Activated effector memory CD4-positive, alpha-beta T cell treated with Interleukin-2 at 50 U/mL for 16 hours (primary cell): ENCODE measurements at regions not wholly inside any gene's neighbourhood (a gene's known extent, or its start where the extent isn't known, plus 50 kb on each side); places are given as distances from the start of the nearest gene placed in this dataset.
"Not testable (repeated sequence)": the region's sequence is repeated elsewhere in the genome, so short reads cannot be mapped to it uniquely, and the experiment has no call there.

ENCODE experiments used
- DNase-seq: peaks from one replicate; pipeline ENCODE4 v3.0.0-alpha.2; 2020

DNA sequence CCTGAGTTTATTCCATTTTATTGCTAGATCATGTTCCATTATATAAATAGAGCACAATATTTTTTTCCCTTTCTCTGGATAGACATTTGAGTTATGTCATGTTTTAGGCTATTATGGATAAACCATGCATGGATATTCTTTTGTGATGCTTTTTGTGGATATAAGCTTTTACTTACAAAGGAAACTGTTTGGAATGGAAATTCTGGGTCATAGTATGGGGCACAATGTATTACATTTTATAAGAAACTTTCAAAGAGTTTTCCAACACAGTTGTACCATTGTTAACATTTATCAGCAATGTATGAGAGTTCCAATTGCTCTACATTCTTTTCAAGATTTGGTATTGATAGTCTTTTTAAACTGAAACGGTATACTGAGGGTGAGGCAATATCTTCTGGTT is 749.4 kb downstream of the SOCS6 start:
- no peak for DNase-seq

DNA sequence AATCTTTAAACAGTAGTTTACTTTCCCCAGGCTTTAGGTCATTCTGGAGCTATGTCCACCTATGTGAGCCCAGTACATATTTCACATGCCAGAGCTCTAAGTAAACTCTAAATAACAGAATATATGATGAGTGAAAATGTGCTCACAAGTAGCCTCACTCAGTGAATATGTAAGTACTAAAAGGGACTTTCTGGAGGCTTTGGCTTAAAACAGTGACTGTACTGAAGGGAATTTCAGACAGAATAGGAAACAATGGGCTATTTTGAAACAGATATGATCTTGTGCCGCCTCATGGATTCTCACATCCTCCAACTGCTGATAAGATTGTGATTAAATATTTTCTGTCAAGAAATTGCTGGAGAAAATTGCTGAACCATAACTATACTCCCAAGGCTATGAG is 747.9 kb downstream of the SOCS6 start:
- DNase-seq, result no peak

DNA sequence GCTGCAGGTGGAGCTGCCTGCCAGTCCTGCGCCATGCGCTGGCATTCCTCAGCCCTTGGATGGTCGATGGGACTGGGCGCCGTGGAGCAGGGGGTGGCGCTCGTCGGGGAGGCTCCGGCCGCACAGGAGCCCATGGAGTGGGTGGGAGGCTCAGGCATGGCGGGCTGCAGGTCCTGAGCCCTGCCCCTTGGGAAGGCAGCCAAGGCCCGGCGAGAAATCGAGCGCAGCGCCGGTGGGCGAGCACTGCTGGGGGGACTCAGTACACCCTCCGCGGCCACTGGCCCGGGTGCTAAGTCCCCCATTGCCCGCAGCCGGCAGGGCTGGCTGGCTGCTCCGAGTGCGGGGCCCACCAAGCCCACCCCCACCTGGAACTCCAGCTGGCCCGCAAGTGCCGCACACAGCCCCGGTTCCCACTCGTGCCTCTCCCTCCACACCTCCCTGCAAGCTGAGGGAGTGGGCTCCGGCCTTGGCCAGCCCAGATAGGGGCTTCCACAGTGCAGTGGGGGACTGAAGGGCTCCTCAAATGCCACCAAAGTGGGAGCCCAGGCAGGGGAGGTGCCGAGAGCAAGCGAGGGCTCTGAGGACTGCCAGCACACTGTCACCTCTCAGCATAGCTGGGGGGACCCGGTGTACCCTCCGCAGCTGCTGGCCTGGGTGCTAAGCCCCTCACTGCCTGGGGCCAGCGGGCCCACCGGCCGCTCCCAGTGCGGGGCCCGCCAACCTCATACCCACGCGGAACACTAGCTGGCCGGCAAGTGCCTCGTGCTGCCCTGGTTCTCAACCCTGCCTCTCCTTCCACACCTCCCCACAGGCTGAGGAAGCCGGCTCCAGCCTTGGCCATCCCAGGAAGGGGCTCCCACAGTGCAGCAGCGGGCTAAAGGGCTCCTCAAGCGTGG is 742.7 kb downstream of the SOCS6 start:
- not testable (repeated sequence) for DNase-seq

DNA sequence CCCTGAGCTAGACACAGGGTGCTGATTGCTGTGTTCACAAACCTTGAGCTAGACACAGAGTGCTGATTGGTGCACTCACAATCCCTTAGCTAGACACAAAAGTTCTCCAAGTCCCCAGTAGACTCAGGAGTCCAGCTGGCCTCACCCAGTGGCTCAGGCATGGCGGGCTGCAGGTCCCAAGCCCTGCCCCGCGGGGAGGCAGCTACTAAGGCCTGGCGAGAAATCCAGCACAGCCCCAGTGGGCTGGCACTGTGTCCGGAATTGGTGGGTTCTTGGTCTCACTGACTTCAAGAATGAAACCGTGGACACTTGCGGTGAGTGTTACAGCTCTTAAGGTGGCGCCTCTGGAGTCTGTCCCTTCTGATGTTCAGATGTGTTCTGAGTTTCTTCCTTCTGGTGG is 741.2 kb downstream of the SOCS6 start:
- not testable (repeated sequence) for DNase-seq

DNA sequence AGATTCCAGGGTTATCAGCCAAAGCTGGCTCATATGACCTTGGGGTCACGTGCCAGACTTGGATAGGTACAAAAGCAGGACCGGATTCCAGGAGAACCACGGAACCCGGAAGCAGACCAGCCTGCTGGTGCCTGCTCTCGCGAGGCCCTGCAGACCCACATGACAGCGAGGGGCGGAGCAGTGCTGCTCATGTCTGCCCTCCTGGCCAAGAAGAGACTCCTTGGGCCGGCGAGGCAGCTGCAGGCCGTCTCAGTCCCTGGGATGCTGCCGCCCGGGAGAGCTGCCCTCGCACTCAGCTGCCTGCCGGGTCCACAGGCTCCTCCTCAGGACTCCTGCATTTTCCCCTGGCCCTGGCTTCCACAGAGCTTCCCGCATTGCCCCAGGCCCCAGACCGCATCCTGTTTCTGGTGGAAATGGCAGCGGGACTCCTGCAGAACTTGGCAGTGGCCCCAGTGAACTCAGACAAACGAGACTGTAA is 739.5 kb downstream of the SOCS6 start:
- DNase-seq, result no peak

DNA sequence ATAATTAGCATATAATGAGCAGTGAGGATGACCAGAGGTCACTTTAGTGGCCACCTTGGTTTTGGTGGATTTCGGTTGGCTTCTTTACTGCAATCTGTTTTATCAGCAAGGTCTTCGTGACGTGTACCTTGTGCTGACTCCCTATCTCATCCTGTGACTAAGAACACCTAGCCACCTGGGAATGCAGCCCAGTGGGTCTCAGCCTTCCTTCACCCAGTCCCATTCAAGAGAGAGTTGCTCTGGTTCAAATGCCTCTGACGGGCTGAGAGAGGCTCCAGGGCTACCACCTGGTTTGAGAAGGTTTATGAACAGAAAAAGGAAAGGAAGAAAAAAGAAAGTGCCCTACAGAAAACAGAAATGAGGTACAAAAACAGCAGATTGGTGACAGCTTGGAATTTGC is 738.7 kb downstream of the SOCS6 start:
- no peak for DNase-seq

DNA sequence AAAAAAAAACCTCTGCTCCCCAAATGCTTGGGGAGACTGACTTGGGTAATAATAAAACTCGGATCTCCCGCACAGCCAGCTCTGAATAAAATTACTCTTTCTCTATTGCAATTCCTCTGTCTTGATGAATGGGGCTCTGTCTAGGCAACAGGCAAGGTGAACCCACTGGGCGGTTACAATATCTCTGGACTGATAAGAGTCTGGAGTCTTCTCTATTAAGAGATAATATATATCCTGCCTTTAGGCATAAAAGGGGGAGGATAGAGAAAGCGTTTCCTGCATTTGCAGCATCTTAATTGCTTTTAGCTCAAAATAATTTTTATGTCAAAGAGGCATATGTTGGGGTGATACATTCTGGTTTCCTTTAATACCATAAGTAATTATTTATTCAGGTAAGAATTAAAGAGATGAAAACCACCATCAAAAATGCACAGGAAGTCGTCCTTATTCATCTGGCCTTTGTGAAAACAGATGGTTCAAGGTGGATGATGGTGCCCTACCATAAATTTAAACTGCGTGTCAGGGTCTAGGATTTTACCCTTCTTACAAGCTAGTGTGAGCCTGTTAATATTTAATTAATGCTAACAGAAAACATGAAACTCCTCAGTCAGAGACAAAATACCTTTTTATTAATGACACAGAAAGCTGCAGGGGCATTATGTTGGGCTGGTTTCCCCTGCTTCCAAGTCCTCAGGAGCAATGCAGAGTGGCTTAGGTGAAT is 736.8 kb downstream of the SOCS6 start:
- no peak for DNase-seq

DNA sequence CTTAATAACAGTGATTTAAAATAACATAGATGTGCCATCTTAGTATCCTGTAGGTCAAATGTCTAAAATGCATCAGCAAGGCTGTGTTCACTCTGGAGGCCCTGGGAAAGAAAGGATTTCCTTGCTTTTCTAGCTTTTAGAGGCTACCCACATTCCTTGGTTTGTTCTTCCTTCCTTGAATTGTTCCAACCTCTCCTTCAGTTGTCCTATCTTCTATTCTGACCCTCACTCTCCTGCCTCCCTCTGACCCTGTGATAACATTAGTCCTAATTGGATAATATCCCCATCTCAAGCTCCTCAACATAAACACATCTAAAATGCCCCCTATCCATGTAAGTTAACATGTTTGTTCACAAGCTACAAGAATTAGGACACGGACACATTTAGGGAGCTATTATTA is 733.5 kb downstream of the SOCS6 start:
- no peak for DNase-seq

DNA sequence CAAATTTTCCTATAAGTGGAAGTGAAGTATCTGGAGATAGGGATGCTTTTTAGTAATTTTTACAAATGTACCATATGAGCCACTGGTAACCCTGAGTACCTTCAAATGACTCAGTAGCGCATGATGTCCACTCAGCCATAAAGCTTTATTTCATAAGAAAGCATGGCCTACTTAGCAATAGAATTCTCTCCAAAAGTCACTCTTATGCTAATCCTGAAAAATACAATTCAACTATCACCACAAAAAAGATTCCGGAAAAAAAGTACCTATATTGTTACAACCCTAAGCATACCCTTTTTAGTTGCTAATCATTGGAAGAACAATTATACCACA is 732.2 kb downstream of the SOCS6 start:
- no peak for DNase-seq

DNA sequence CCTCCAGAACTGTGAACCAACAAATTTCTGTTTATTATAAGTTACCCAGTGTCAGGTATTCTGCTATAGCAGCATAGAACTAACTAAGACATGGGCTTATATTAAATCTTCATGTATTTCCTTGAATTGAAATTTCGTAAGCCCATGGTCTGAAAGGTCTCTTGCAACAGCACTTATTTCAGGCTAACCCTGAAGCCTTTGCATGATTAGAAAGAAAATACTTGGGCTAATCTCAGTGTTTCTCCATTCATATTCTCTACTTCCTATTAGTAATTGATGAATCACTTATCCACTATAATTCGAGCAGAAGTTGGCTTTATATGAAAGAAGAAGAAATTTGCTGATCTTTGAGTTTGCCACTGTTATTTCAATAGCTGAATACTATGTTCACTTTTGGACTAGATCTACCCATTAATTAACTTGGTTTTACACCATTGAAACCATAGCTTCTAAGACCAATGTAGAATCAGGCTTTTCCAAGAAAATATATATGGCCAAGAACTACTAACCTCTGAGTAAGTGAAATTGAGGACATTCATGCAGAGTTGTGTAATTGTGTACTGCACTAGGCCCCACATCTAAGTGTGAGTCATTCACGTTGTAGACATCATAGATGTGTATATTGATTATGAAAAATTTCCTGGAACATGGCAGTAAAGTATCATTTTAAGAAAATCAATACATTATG is 731.6 kb downstream of the SOCS6 start:
- no peak for DNase-seq

DNA sequence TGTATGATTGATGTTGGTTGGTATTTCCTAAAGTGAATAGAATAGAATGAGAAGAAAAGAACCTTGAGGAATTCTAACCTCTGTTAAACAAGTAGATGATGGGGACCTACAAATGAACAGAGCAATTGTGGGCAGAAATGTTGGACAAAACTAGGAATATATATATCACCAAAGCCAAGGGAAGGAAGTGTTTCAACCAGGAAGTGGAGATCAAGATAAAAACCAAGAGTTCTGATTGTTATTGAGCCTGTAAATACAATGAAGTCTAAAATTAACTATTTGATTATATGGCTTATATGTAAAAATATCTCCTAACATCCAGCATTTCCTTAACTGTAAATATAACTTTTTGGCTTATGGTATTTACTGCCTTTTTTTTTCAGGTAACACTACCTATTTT is 730.0 kb downstream of the SOCS6 start:
- no peak for DNase-seq

DNA sequence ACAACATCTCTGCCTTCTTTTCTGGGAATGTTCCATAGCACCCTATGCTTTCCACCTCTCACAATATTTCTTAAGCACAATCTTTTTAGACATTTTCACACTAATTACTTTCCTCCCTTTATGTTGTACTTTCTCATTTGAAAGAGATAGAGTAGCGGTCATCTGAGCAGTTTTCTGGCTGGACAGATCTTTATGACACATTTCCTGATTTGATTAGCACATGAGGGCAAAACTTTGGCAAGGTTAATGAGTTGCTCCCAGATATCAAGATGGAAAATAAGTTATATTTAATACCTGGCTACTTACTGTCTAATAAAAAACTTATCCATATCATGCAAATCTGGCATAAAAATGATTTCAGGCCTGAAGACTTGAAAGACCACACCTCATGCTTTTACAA is 723.9 kb downstream of the SOCS6 start:
- no peak for DNase-seq

DNA sequence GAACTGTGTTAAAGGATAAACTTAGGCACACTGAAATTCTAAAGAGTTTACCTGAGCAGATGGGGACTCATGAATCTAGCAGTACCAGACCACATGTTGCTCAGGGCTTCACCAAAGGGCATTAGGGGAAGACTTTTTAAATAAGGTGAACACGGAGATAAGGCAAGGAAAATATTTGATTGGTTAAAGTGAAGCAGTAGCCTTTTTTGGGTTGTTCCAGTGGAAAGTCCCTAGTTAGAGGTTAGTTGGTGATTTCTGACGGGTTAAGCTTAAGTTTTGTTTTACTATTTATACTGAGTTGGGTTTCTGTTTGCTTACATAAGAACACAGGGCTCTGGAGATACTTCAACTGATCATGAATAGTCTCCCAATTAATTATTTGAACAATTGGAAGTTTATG is 722.5 kb downstream of the SOCS6 start:
- DNase-seq, result no peak

DNA sequence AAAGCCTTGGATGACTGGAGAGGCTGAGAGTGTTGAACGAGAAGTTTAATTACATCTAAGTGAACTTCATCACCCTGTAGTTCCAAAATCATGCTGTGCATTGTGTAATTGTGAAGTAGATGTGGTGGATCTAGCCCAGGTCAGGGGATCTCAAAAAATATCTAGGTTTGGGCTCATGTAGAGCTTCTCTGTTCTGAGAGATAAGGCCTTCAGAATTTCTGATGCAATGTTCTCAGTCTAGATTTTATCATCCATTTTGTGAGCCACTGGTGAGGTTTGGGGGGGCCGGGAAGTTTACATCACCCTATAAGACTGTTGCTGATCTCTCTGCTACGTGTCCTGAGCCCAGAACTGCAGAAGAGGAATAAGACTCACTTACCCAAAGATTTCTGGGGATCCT is 719.4 kb downstream of the SOCS6 start:
- DNase-seq, result no peak

DNA sequence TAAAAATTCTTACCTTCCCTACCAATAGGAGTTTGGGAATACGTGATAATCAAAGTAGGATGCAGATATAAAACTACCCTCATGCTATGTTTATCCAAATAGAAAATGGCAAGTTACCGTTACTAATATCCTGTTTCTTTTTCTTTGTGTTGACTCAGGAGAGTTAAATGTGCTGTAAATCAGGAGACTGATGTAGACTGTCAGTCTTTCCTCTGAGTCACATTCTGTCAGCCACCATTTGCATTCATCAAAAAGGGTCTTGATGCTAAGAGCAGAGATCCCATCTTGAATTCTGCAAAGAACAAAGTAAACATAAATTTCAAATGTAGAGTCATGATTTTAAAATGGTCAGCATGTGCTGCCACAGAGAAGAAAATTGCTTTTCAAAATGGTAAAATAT is 712.8 kb downstream of the SOCS6 start:
- DNase-seq, result no peak

DNA sequence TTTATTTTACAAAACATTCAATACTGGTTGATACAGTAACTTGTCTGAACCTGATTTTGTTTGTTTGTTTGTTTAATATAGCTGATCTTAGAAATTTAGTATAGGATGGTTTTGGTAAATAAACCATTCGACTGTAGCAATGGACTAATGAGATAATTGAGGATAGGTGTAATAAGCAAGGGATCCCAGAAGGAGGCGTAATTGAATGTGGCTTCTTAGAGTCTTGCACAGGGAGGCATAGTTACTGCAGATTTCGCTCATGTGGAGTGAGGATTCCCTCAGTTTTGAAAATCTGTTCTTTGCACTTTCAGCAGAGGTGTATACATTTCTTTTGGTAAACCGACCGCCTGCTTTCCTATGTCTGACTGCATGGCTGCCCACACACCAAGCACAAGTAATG is 709.6 kb downstream of the SOCS6 start:
- DNase-seq, result no peak

DNA sequence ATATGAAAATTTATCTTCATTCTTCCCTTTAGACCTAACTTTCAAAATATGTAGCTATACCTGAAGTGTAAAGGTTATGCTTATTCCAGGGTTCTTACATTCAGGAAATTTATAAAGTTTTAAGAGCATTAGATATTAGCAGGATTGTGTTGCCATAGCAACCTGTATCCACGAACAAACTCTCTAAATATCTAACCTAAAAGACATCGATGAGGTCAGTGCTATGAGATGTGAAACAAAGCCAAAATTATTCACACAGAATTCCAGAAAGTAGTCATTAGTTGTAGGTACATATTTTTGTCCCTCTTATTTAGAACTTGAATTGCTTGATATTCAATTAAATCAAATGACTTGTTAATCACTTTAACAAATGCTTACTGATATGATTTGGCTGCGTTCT is 705.3 kb downstream of the SOCS6 start:
- DNase-seq, result no peak

DNA sequence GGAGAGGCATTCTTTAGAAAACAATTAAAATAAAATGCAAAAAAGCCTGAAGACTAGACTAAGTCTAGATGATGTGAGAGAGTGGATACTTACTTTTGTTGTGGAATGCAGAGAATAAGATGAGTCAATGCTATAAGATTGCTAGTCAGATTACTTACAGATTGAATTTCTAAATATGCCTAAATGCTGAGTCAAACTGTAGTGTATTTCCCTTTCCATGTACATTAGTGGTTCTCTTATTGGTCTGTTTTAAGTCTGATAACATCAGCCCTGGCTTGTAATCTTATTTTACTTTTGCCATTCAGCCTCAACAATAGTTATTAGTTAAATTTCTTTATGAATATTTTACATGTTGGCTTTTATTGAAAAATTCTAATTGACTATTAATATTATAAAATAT is 702.7 kb downstream of the SOCS6 start:
- no peak for DNase-seq

DNA sequence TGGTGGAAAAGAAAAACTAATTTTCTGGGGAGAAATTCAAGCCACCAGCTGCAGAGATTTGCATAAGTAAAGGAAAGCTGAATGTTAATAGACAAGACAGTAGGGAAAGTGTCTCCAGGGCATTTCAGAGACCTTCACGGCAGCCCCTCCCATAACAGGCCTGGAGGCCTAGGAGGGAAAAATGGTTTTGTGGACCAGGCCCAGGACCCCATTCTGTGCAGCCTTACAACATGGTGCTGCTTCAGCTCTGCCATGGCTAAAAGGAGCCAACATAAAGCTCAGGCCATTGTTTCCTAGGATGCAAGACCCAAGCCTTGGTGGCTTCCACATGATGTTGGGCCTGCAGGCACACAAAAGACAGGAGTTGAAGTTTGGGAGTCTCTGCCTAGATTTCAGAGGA is 697.1 kb downstream of the SOCS6 start:
- no peak for DNase-seq

DNA sequence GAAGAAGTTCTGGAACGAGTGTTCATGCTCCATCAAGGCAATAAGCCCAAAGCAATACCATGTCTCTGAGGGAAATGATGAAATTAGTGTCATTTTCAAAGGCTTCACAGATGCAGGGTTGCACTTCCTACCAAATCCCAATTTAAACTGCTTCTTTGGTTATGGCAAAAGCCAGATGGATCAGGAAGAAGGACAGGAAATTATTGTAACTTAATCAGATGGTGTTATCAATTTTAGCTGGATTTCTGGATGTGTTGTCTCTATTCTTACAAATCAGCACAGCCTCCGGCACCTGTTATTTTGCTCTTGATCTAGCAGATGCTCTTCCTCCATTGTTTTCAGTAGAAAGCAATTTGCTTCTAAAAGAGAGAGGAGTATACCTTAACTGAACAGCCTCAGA is 693.4 kb downstream of the SOCS6 start:
- no peak for DNase-seq

DNA sequence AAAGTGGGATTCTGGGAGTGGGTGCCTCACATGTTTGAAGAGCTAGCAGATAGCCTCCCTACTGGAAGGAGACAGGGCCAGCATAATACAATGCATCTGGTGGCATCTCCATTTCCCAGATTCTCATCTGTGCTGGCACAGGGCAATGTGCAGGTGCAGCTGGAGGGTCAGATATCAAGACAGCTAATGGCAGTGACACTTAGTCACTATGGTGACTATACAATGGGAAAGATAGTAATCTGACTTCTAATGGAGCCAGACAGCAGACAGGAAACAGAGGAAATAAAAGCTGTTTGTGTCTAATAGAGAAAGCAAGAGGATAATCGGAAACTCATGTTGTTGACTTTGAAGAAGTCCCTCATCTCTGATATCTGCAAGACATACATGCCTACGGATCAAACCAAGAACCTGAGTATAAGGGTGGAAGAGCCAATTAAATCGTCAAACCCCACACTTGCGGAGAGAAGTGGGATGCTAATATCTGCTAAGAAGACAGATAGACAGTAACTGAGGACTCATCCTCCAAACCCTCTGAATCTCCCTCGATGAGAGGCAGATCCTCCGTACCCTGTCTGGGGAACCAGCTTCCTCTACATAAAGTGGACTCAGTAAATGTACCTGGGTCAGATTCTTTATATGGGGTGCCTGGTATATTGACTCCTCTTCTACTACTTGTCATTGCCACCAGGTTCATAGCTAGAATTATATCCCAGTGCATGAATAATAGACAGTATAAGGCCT is 692.7 kb downstream of the SOCS6 start:
- DNase-seq, result no peak

DNA sequence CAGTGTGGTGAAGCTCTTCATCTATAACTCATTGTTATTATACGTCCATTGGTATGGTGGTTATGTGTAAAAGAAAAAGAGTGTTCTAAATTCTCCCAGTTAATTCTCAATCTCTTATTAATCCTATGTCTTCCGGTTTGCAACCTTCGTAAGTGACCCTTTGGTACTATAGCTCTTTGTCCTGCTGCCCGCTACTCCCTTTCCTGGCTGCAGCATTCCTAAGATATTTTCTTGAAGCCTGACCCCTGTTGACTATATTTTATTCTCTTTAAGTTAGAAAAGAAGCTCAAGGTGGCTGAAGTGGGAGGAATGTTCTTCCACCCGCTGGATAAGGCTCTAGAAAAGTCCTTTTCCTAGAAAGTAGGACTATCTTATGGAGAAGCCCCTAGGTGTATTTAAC is 684.8 kb downstream of the SOCS6 start:
- DNase-seq, result no peak

DNA sequence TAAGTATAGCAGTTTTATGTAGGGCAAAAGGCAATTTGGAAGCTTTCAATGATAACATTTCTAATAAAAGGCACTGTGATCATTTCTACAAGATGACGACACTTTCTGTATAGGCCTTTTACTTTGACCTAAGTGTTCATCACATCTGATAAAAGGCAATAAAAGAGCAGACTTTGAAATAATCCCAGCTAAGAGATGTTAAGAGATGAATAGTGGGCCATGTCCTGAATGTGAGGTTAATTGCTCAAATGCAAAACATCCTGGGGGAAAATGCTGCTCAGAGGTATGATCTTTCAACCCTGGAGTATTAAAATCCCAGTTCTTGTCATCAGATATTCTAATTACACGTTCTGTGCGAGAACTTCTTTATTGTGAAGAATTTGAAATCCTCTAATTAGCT is 677.6 kb downstream of the SOCS6 start:
- DNase-seq, result no peak
